Keratinocyte (primary cell): ENCODE measurements at regions not wholly inside any gene's neighbourhood (a gene's known extent, or its start where the extent isn't known, plus 50 kb on each side); places are given as distances from the start of the nearest gene placed in this dataset.

ENCODE experiments used
- DNase-seq: peaks from one replicate; pipeline ENCODE4 v3.0.0-alpha.2; 2011; ENCODE audit warnings: low read depth, missing footprints, low spot score
- FAIRE-seq: peaks from 2 replicates; lab custom pipeline; 2011; peaks lifted over from hg19 to GRCh38; lab: Jason Lieb, UNC
- H2AFZ ChIP-seq: 2 replicates; pipeline ENCODE4 v1.6.0; 2012; ENCODE audit warnings: low read length, control low read depth, inconsistent platforms; ENCODE audit not compliant: control insufficient read depth
- H3K27ac ChIP-seq: 2 replicates; pipeline ENCODE4 v1.5.1; 2011; ENCODE audit warnings: low read length; ENCODE audit not compliant: control insufficient read depth, insufficient read depth
- H3K27me3 ChIP-seq: 3 replicates; pipeline ENCODE4 v1.6.0; 2011; ENCODE audit warnings: low read length; ENCODE audit not compliant: control insufficient read depth, insufficient read depth; ENCODE audit errors: extremely low read depth
- H3K36me3 ChIP-seq, 2 experiments: 2 replicates in 1 of 2; 3 replicates in 1 of 2; pipeline ENCODE4 v1.5.1; 2011; ENCODE audit warnings: low read length in 2 of 2, mild to moderate bottlenecking in 1 of 2; ENCODE audit not compliant: control insufficient read depth in 2 of 2, insufficient read depth in 2 of 2; ENCODE audit errors: extremely low read depth in 1 of 2
- H3K4me1 ChIP-seq: 3 replicates; pipeline ENCODE4 v1.5.1; 2011; ENCODE audit warnings: low read length; ENCODE audit not compliant: control insufficient read depth, insufficient read depth; ENCODE audit errors: extremely low read depth
- H3K4me2 ChIP-seq: 3 replicates; pipeline ENCODE4 v1.6.0; 2011; ENCODE audit warnings: low read depth, low read length; ENCODE audit not compliant: control insufficient read depth, insufficient read depth; ENCODE audit errors: extremely low read depth
- H3K4me3 ChIP-seq, 3 experiments: fragments of 200-600 bp in 1 of 3; sonication (generic) in 1 of 3; 2 replicates in 2 of 3; 3 replicates in 1 of 3; pipeline ENCODE4 v1.5.1; 2011 to 2016; ENCODE audit warnings: low read length in 3 of 3, mild to moderate bottlenecking in 3 of 3, control low read depth in 2 of 3, inconsistent platforms in 1 of 3, low read depth in 1 of 3, mixed read lengths in 1 of 3, mixed run types in 1 of 3, moderate library complexity in 1 of 3; ENCODE audit not compliant: control insufficient read depth in 2 of 3, insufficient read depth in 2 of 3; ENCODE audit errors: extremely low read depth in 1 of 3
- H3K79me2 ChIP-seq: 2 replicates; pipeline ENCODE4 v1.6.0; 2012; ENCODE audit warnings: low read length; ENCODE audit not compliant: control insufficient read depth, insufficient read depth
- H3K9ac ChIP-seq: 3 replicates; pipeline ENCODE4 v1.6.0; 2011; ENCODE audit warnings: low read length; ENCODE audit not compliant: control insufficient read depth, insufficient read depth; ENCODE audit errors: extremely low read depth
- H3K9me1 ChIP-seq: 3 replicates; pipeline ENCODE4 v1.6.0; 2011; ENCODE audit warnings: low read length; ENCODE audit not compliant: control insufficient read depth, insufficient read depth; ENCODE audit errors: extremely low read depth
- H3K9me3 ChIP-seq: 2 replicates; pipeline ENCODE4 v1.5.1; 2012; ENCODE audit warnings: low read depth, low read length; ENCODE audit not compliant: control insufficient read depth
- H4K20me1 ChIP-seq: 3 replicates; pipeline ENCODE4 v1.6.0; 2011; ENCODE audit warnings: low read length; ENCODE audit not compliant: control insufficient read depth, insufficient read depth; ENCODE audit errors: extremely low read depth
- CTCF ChIP-seq, 3 experiments: IDR thresholded peaks in 1 of 3; conservative IDR thresholded peaks in 1 of 3; optimal IDR thresholded peaks in 1 of 3; 2 replicates in 2 of 3; 3 replicates in 1 of 3; pipeline versions ENCODE3 to v1.5.1; 2011; ENCODE audit warnings: low read length in 3 of 3, mild to moderate bottlenecking in 3 of 3, moderate library complexity in 2 of 3, control low read depth in 1 of 3, inconsistent platforms in 1 of 3; ENCODE audit not compliant: insufficient read depth in 2 of 3; ENCODE audit errors: extremely low read depth in 1 of 3
- EZH2 ChIP-seq: IDR thresholded peaks from one replicate; pipeline ENCODE4 v1.6.1; 2012; ENCODE audit warnings: inconsistent platforms, mild to moderate bottlenecking, low read length, moderate library complexity
- dilution Hi-C: fragments of 300-500 bp; cut with MboI; formaldehyde crosslinking; loops from one replicate; pipeline ENCODE4 v1.7.0; 2020; ENCODE audit warnings: low sequenced_read_pairs; ENCODE audit not compliant: extremely low pct_ligation_motif_present

- no peak overlapping the region for H2AFZ ChIP-seq
- H3K27me3 ChIP-seq, result peaks cover 5% of the 10 kb centered on the region
- H3K9me1 ChIP-seq, result no peaks in the 10 kb centered on the region
- no peak for TF ChIP-seq CTCF (optimal IDR thresholded peaks at IDR 0.05 in 1 of 3, IDR thresholded peaks at IDR 0.05 in 1 of 3, conservative IDR thresholded peaks at IDR 0.05 in 1 of 3; ENCODE audit: extremely low read depth in 1 of 3, insufficient read depth in 2 of 3, low read length in 3 of 3)
- H3K4me2 ChIP-seq, result no peak overlapping the region
- H3K36me3 ChIP-seq, result no peaks in the 10 kb centered on the region
- H3K79me2 ChIP-seq, result no peaks in the 10 kb centered on the region
- H3K4me3 ChIP-seq, result no peak overlapping the region
- no peaks in the 10 kb centered on the region for H4K20me1 ChIP-seq
- FAIRE-seq (no peak), DNase-seq (no peak)
- H3K9me3 ChIP-seq, result no peaks in the 10 kb centered on the region
- dilution Hi-C loops, result no loop called here
- no peak overlapping the region for H3K27ac ChIP-seq
- no peak overlapping the region for H3K9ac ChIP-seq
- H3K4me1 ChIP-seq, result no peaks in the 10 kb centered on the region
These were observed 72.0 kb upstream of the FER start for GRCh38 chr5:108675736-108676135.

DNA sequence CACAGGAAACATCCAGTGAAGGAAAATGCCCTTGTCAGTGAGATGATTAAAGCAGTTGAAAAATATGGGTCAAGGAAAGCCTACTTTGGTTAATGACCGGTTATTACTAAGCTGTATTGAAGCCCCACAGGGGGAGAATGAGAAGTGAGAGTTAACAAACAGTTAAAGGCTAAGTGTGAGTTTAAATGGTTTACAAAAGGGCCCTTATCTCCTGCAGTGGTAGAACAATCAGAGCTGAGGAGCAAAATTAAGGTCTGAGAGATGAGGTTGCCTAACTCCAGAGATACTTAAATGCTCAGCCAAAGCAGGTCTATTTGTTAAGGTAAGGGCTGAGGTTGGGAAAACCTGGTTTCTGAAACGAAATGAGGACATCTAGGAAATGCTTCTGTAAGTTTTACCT, 75.1 kb upstream of the FER start:
- TF ChIP-seq EZH2, result no peak
- TF ChIP-seq CTCF (optimal IDR thresholded peaks at IDR 0.05 in 1 of 3, IDR thresholded peaks at IDR 0.05 in 1 of 3, conservative IDR thresholded peaks at IDR 0.05 in 1 of 3; ENCODE audit: extremely low read depth in 1 of 3, insufficient read depth in 2 of 3, low read length in 3 of 3), result no peak
- Histone ChIP-seq H3K36me3 (no peaks in the 10 kb centered on the region), H3K4me1 (no peaks in the 10 kb centered on the region), H4K20me1 (no peaks in the 10 kb centered on the region), H3K9me3 (no peaks in the 10 kb centered on the region), H3K4me2 (no peak overlapping the region), H3K9ac (no peak overlapping the region), H3K4me3 (no peak overlapping the region), H3K27me3 (no peaks in the 10 kb centered on the region), H3K9me1 (no peaks in the 10 kb centered on the region), H3K27ac (no peak overlapping the region), H2AFZ (no peak overlapping the region), H3K79me2 (no peaks in the 10 kb centered on the region)
- FAIRE-seq (no peak), DNase-seq (no peak)
- dilution Hi-C loops, result no loop called here
